GM21381 (cell line): ENCODE measurements at regions not wholly inside any gene's neighbourhood (a gene's known extent, or its start where the extent isn't known, plus 50 kb on each side); places are given as distances from the start of the nearest gene placed in this dataset.

Experiments
- ATAC-seq: cut with Tn5 transposase; IDR thresholded peaks from one replicate; pipeline ENCODE4 v1.9.1; 2021; ENCODE audit warnings: mild to moderate bottlenecking, moderate library complexity; ENCODE audit not compliant: unreplicated experiment

GRCh38 chr10:128694168-128694850 lies 568.1 kb upstream of the MKI67 start:
- no peak for ATAC-seq

- ATAC-seq, result no peak
Measured at GRCh38 chr10:128694851-128695725, 568.9 kb upstream of the MKI67 start.

- no peak for ATAC-seq
Measured at GRCh38 chr10:128695931-128696330, 569.7 kb upstream of the MKI67 start.

GRCh38 chr10:128697437-128697836 lies 571.2 kb upstream of the MKI67 start:
- ATAC-seq, result no peak

- no peak for ATAC-seq
Measured at GRCh38 chr10:128701381-128701780, 575.2 kb upstream of the MKI67 start.

GRCh38 chr10:128701837-128702236 lies 575.6 kb upstream of the MKI67 start:
- no peak for ATAC-seq

- ATAC-seq, result no peak
Measured at GRCh38 chr10:128704716-128705115, 578.5 kb upstream of the MKI67 start.

- ATAC-seq, result no peak
Measured at GRCh38 chr10:128708182-128708581, 582.0 kb upstream of the MKI67 start.

GRCh38 chr10:128709686-128710085 lies 583.5 kb upstream of the MKI67 start:
- no peak for ATAC-seq

GRCh38 chr10:128710098-128710797 lies 584.0 kb upstream of the MKI67 start:
- no peak for ATAC-seq

GRCh38 chr10:128710798-128711183 lies 584.6 kb upstream of the MKI67 start:
- no peak for ATAC-seq

- ATAC-seq, result no peak
Measured at GRCh38 chr10:128711806-128712205, 585.6 kb upstream of the MKI67 start.

GRCh38 chr10:128712661-128713400 lies 586.6 kb upstream of the MKI67 start:
- ATAC-seq, result no peak

- ATAC-seq, result no peak
Measured at GRCh38 chr10:128713471-128713870, 587.2 kb upstream of the MKI67 start.

- ATAC-seq, result no peak
Measured at GRCh38 chr10:128713874-128714570, 587.8 kb upstream of the MKI67 start.

GRCh38 chr10:128714644-128715415 lies 588.6 kb upstream of the MKI67 start:
- no peak for ATAC-seq

GRCh38 chr10:128716181-128716580 lies 590.0 kb upstream of the MKI67 start:
- ATAC-seq, result no peak

- no peak for ATAC-seq
Measured at GRCh38 chr10:128721963-128722445, 595.8 kb upstream of the MKI67 start.

GRCh38 chr10:128722947-128723346 lies 596.7 kb upstream of the MKI67 start:
- no peak for ATAC-seq
